T-helper 2 cell treated with Interferon-gamma antibody and Interleukin-4, amounts not matched to agents 100 ng/mL and 5 ng/mL, for 36 hours (primary cell): ENCODE measurements at regions not wholly inside any gene's neighbourhood (a gene's known extent, or its start where the extent isn't known, plus 50 kb on each side); places are given as distances from the start of the nearest gene placed in this dataset.
"Not testable (repeated sequence)": the region's sequence is repeated elsewhere in the genome, so short reads cannot be mapped to it uniquely, and the experiment has no call there.

ENCODE experiments used
- intact Hi-C: fragments of 100-400 bp; cut with micrococcal nuclease; formaldehyde crosslinking; loops from one replicate; pipeline ENCODE4 v1.15.1; 2023

- intact Hi-C loops = not testable (repeated sequence)
Measured at GRCh38 chr4:74505355-74505978, 60.5 kb downstream of the AREG start.

DNA sequence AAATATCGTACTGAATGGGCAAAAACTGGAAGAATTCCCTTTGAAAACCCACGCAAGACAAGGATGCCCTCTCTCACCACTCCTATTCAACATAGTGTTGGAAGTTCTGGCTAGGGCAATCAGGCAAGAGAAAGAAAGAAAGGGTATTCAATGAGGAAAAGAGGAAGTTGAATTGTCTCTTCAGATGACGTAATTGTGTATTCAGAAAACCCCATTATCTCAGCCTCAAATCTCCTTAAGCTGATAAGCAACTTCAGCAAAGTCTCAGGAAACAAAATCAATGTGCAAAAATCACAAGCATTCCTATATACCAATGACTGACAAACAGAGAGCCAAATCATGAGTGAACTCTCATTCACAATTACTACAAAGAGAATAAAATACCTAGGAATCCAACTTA is 64.4 kb downstream of the AREG start:
- intact Hi-C loops = not testable (repeated sequence)

- intact Hi-C loops = no loop called here
Measured at GRCh38 chr4:74516303-74516702, 71.4 kb downstream of the AREG start.

DNA sequence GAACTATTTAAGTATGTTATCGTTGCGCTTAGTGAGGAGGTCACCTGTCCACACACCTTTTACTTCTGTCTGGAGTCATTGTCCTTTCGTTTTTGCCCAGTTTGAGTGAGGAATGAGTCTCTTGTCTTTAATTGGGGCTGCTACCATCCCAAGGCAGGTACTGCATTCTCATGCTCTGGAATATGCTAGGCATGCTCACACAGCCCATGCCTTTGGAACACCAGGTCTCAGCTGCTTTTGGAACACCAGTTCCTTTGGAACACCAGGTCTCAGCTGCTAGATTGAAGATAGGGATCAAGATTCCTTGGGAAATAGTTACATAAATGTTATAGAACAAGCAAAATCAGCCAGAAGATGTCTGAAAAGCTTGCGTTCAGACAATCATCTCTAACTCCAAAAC is 73.1 kb downstream of the AREG start:
- intact Hi-C loops = no loop called here

- intact Hi-C loops = no loop called here
Measured at GRCh38 chr4:74522251-74522991, 77.5 kb downstream of the AREG start.

- intact Hi-C loops = no loop called here
Measured at GRCh38 chr4:74523096-74523495, 78.2 kb downstream of the AREG start.

DNA sequence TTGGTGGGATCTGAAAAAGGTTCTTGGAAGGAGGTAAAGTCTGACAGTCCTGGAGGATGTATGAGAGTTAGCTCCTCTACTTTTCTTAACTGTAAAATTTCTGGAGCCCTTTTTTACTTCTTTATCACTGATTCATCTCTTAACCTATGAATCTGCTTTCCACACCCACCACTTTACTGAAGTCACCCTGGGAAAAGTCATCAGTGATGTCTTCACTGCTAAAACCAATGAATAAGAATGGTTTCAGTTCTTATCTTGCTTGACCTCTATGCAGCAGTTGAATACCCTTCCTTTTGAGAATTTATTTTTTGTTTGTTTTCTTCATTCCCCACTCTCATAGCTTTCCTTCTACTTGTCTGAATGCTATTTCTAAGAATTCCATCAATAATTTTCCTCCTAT is 80.0 kb downstream of the AREG start:
- intact Hi-C loops = no loop called here

GRCh38 chr4:74527049-74527448 is 82.1 kb downstream of the AREG start:
- intact Hi-C loops = no loop called here

DNA sequence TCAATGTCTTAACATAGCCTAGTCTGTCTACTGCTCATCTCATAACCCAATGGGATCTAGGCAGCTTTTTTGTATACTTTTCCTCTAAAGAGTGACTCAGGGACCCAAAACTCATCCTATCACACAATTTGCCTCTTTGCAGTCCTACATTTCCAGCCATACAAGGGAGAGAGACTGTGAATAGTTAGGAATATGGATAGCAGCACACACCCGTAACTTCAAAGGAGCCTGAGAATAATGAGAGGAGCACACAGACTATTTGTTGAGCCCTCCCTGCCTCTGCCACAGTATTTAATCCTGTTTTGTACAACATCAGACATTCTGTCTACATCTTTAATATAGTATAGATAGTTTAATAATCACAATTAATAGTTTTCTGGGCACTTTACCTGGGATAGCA is 83.2 kb downstream of the AREG start:
- intact Hi-C loops = no loop called here

GRCh38 chr4:74529284-74530041 is 84.5 kb downstream of the AREG start:
- intact Hi-C loops = loop anchor here (5.0 kb wide), 1 partner anchor 207 kb away; no protein-coding TSS in a partner anchor

DNA sequence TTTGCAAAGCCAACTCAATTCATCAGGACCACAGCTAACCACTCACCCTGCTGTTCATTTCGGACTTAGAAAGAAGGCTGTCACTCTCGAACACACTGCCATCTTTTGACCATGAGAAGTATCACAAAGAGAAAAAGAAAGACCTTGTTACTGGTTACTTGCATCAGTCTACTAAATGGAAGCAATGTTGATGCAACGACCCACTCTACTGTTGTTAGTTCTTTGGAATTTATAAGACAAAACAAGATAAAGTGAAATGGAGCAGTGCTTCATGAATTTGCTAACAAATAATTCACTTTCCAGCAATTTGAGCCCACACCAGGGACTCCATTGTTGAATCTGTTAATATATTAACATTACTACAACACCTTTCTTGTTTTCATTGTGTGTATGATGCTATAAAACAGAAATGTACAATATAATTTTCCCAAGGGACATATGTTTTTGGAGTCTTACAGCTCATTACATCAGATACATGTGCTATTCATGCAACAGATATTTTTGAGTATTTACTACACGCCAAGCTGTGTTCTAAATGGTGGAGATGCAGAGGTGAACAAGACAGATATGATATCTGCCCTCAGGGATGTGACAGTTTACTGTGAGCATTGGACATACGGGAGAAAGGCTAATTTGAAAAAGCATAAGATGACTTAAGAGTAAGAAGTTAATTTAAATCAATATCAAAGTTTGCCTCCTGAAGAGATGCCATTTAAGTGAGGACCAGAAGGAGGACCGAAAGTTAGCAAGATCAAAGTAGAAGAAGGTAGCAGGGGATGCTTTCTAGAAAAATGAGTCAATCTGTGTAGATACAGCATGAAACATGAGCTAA is 87.2 kb downstream of the AREG start:
- intact Hi-C loops = loop anchor here (1.0 to 5.0 kb wide), 2 partner anchors 155 to 210 kb away; no protein-coding TSS in a partner anchor

GRCh38 chr4:74534121-74534520 is 89.2 kb downstream of the AREG start:
- intact Hi-C loops = loop anchor here (5.0 kb wide), 1 partner anchor 212 kb away; no protein-coding TSS in a partner anchor

- intact Hi-C loops = loop anchor here (5.0 kb wide), 1 partner anchor 213 kb away; no protein-coding TSS in a partner anchor
Measured at GRCh38 chr4:74534936-74535335, 90.0 kb downstream of the AREG start.

DNA sequence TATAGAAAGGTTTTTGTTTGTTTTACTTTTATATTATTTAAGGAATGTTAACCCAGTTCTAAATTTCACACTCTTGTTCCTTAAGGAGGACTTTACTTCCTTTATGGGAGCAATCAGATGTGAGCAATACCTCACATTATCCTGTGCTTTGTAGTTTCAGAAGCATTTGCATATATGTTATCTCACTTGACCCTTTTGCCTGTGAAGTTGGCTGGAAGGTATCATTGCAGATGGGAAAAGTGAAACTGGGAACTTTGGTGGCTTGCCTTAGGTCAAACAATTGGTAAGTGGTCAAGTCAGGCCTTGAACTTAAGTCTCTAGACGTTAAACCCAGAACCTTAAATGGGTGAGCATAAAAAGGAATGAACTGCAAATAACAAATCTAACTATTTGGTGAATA is 90.6 kb downstream of the AREG start:
- intact Hi-C loops = no loop called here

DNA sequence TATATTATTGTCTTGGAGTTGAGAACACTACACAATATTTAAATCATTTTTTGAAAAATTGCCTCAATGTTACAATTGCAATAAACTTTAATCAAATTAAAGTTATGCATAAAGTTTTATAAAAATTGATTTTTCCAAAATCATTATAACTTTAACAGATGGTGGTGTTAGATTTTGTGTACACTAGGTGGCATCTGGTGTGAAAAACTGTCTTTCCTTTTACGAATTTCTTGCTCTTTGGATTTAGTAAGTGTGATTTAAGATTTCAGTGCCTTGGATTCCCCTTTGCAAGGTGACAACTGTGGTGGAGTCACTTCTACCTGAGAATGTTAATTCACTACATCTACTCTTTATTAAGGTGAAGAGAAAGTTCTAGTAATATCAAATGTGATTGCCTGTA is 91.6 kb downstream of the AREG start:
- intact Hi-C loops = no loop called here

DNA sequence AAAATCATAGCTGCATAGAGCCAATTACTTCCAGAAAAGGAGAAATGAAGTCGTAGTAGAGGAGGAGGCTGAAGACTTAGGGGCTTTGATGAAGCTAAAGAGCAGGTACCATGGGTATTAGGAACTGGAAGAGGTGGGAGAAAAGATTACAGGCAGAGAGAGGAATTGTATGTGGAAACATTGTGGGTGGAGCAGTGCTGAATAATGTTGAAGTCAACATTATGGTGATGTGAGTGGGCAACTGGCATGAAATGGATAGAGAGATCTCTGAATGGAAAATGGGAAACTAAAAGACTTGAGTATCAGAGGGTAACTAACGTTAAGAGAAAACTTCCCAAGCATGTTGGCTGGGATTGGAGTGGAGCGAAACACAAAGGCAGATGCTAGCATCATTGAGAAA is 92.5 kb downstream of the AREG start:
- intact Hi-C loops = no loop called here

- intact Hi-C loops = no loop called here
Measured at GRCh38 chr4:74539044-74539790, 94.3 kb downstream of the AREG start.

GRCh38 chr4:74540193-74540592 is 95.3 kb downstream of the AREG start:
- intact Hi-C loops = loop anchor here (10.0 kb wide), 1 partner anchor 85 kb away; no protein-coding TSS in a partner anchor

DNA sequence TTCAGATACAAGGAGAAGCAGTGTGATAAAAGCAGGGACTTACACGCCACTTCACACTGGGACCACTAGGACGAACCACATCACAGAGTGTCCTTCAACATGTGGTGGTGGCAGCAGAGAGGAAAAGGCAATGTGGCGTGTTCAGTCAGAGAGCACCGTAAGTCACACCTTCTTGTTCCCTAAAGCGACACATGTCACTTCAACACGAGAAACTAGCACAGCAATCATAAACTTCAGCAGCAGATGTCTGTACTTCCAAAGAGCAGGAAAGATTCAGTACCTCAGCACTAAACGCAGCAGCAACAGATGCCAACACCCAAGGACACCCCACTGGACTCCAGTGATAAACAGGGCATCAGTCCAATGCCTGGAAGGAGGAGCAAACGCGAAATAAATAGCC is 96.7 kb downstream of the AREG start:
- intact Hi-C loops = loop anchor here (10.0 kb wide), 1 partner anchor 83 kb away; no protein-coding TSS in a partner anchor

GRCh38 chr4:74543231-74543781 is 98.4 kb downstream of the AREG start:
- intact Hi-C loops = loop anchor here (10.0 kb wide), 1 partner anchor 81 kb away; no protein-coding TSS in a partner anchor
